Neural progenitor cell (in vitro differentiated cells): ENCODE measurements at regions not wholly inside any gene's neighbourhood (a gene's known extent, or its start where the extent isn't known, plus 50 kb on each side); places are given as distances from the start of the nearest gene placed in this dataset.
"Not testable (repeated sequence)": the region's sequence is repeated elsewhere in the genome, so short reads cannot be mapped to it uniquely, and the experiment has no call there.

Experiments used
- DNase-seq: peaks from one replicate; pipeline ENCODE4 v3.0.0-alpha.2; 2016; ENCODE audit warnings: low spot score
- H2AFZ ChIP-seq: fragments of 200-600 bp; sonication (generic); replicated peaks from 2 replicates; pipeline ENCODE4 v1.6.1; 2016; ENCODE audit warnings: antibody characterized with exemption
- H3F3A ChIP-seq: fragments of 200-600 bp; sonication (generic); 2 replicates; pipeline ENCODE4 v1.6.1; 2016; ENCODE audit warnings: antibody characterized with exemption, low read depth
- H3K27ac ChIP-seq: fragments of 200-600 bp; sonication (generic); 2 replicates; pipeline ENCODE4 v1.5.1; 2016; ENCODE audit warnings: mild to moderate bottlenecking
- H3K27me3 ChIP-seq: fragments of 200-600 bp; sonication (generic); 2 replicates; pipeline ENCODE4 v1.6.1; 2016; ENCODE audit warnings: mild to moderate bottlenecking, moderate library complexity
- H3K36me3 ChIP-seq: fragments of 200-600 bp; sonication (generic); 2 replicates; pipeline ENCODE4 v1.5.1; 2016
- H3K4me1 ChIP-seq: fragments of 200-600 bp; sonication (generic); 2 replicates; pipeline ENCODE4 v1.6.1; 2016; ENCODE audit warnings: mixed run types
- H3K4me2 ChIP-seq: fragments of 200-600 bp; sonication (generic); 2 replicates; pipeline ENCODE4 v1.6.1; 2016
- H3K4me3 ChIP-seq: fragments of 200-600 bp; sonication (generic); 2 replicates; pipeline ENCODE4 v1.5.1; 2016
- H3K79me2 ChIP-seq: fragments of 200-600 bp; sonication (generic); 2 replicates; pipeline ENCODE4 v1.6.1; 2016; ENCODE audit warnings: low read depth
- H3K9ac ChIP-seq: fragments of 200-600 bp; sonication (generic); 2 replicates; pipeline ENCODE4 v1.6.1; 2016
- H3K9me3 ChIP-seq: fragments of 200-600 bp; sonication (generic); 2 replicates; pipeline ENCODE4 v1.5.1; 2016; ENCODE audit warnings: low read depth
- H4K20me1 ChIP-seq: fragments of 200-600 bp; sonication (generic); 2 replicates; pipeline ENCODE4 v1.6.1; 2016; ENCODE audit warnings: low read depth
- H3K27ac Mint-ChIP-seq: 3 replicates; pipeline ENCODE4 v1.8.0; 2021; ENCODE audit warnings: mixed read lengths
- H3K27me3 Mint-ChIP-seq: 2 replicates; pipeline ENCODE4 v1.8.0; 2022; ENCODE audit warnings: low read depth, mild to moderate bottlenecking, inconsistent platforms, moderate library complexity, mixed read lengths; ENCODE audit not compliant: insufficient read depth
- H3K36me3 Mint-ChIP-seq: 3 replicates; pipeline ENCODE4 v1.8.0; 2021; ENCODE audit warnings: mixed read lengths
- H3K4me1 Mint-ChIP-seq: 3 replicates; pipeline ENCODE4 v1.8.0; 2021; ENCODE audit warnings: mixed read lengths
- H3K4me3 Mint-ChIP-seq: 3 replicates; pipeline ENCODE4 v1.8.0; 2021; ENCODE audit warnings: mild to moderate bottlenecking, moderate library complexity, mixed read lengths
- H3K9me3 Mint-ChIP-seq: 3 replicates; pipeline ENCODE4 v1.8.0; 2020; ENCODE audit warnings: mixed read lengths
- CTCF ChIP-seq: fragments of 200-600 bp; sonication (generic); IDR thresholded peaks from 2 replicates; pipeline ENCODE4 v1.5.1; 2017; ENCODE audit warnings: antibody characterized with exemption, mild to moderate bottlenecking
- EZH2 ChIP-seq: fragments of 200-600 bp; sonication (generic); IDR thresholded peaks from 2 replicates; pipeline ENCODE4 v1.6.1; 2017; ENCODE audit warnings: antibody characterized with exemption, mild to moderate bottlenecking, moderate library complexity
- EZH2phosphoT487 ChIP-seq: fragments of 200-600 bp; sonication (generic); IDR thresholded peaks from 2 replicates; pipeline ENCODE4 v1.6.1; 2017; ENCODE audit warnings: antibody characterized with exemption

GRCh38 chr3:152591515-152591914 lies 243.4 kb upstream of the P2RY1 start:
- Histone ChIP-seq H3K9me3 (no peaks in the 10 kb centered on the region), H4K20me1 (no peaks in the 10 kb centered on the region), H3K4me3 (no peak overlapping the region), H2AFZ (no peak overlapping the region), H3K9ac (no peak overlapping the region), H3K4me1 (peaks cover 7% of the 10 kb centered on the region), H3K79me2 (no peaks in the 10 kb centered on the region), H3K4me2 (no peak overlapping the region), H3K27ac (no peak overlapping the region), H3F3A (no peaks in the 10 kb centered on the region), H3K27me3 (no peaks in the 10 kb centered on the region), H3K36me3 (no peaks in the 10 kb centered on the region)
- Mint-ChIP-seq H3K4me1 (peaks cover 8% of the 10 kb centered on the region), H3K27me3 (no peaks in the 10 kb centered on the region), H3K4me3 (no peak overlapping the region), H3K27ac (no peak overlapping the region), H3K9me3 (no peaks in the 10 kb centered on the region), H3K36me3 (no peaks in the 10 kb centered on the region)
- no peak for DNase-seq
- TF ChIP-seq EZH2 (no peak), CTCF (no peak), EZH2phosphoT487 (no peak)

GRCh38 chr3:152593242-152593641 lies 241.7 kb upstream of the P2RY1 start:
- H3K36me3 ChIP-seq: no peaks in the 10 kb centered on the region
- H3K27me3 Mint-ChIP-seq: no peaks in the 10 kb centered on the region
- no peak overlapping the region for H2AFZ ChIP-seq
- H3K4me3 ChIP-seq: no peak overlapping the region
- no peaks in the 10 kb centered on the region for H4K20me1 ChIP-seq
- DNase-seq: no peak
- H3K27me3 ChIP-seq: no peaks in the 10 kb centered on the region
- H3K4me2 ChIP-seq: no peak overlapping the region
- peaks cover 5% of the 10 kb centered on the region for H3K9me3 Mint-ChIP-seq
- no peak overlapping the region for H3K27ac Mint-ChIP-seq
- no peaks in the 10 kb centered on the region for H3F3A ChIP-seq
- no peak overlapping the region for H3K27ac ChIP-seq
- H3K9me3 ChIP-seq: no peaks in the 10 kb centered on the region
- TF ChIP-seq EZH2 (no peak), CTCF (no peak), EZH2phosphoT487 (no peak)
- H3K79me2 ChIP-seq: no peaks in the 10 kb centered on the region
- no peak overlapping the region for H3K9ac ChIP-seq
- H3K4me1 Mint-ChIP-seq: peaks cover 18% of the 10 kb centered on the region
- H3K4me1 ChIP-seq: peaks cover 13% of the 10 kb centered on the region
- no peak overlapping the region for H3K4me3 Mint-ChIP-seq
- H3K36me3 Mint-ChIP-seq: no peaks in the 10 kb centered on the region

GRCh38 chr3:152595975-152596821 lies 238.7 kb upstream of the P2RY1 start:
- Mint-ChIP-seq H3K4me3 (no peak overlapping the region), H3K36me3 (no peaks in the 10 kb centered on the region), H3K9me3 (peaks cover 7% of the 10 kb centered on the region), H3K27ac (peak overlapping the region; percentile 73), H3K27me3 (no peaks in the 10 kb centered on the region), H3K4me1 (peaks cover 18% of the 10 kb centered on the region)
- Histone ChIP-seq H3K27ac (no peak overlapping the region), H3K4me3 (no peak overlapping the region), H3K4me2 (peak overlapping the region; percentile 20), H3K9ac (no peak overlapping the region), H2AFZ (no peak overlapping the region), H4K20me1 (no peaks in the 10 kb centered on the region), H3K4me1 (peaks cover 13% of the 10 kb centered on the region), H3K79me2 (no peaks in the 10 kb centered on the region), H3K9me3 (no peaks in the 10 kb centered on the region), H3K36me3 (no peaks in the 10 kb centered on the region), H3K27me3 (no peaks in the 10 kb centered on the region), H3F3A (no peaks in the 10 kb centered on the region)
- no peak for TF ChIP-seq CTCF
- no peak for TF ChIP-seq EZH2phosphoT487
- no peak for TF ChIP-seq EZH2
- DNase-seq: peak; percentile 16

GRCh38 chr3:152596832-152597231 lies 238.1 kb upstream of the P2RY1 start:
- Mint-ChIP-seq H3K4me1 (peaks cover 18% of the 10 kb centered on the region), H3K27ac (peak overlapping the region; percentile 73)
- not testable (repeated sequence) for H4K20me1 ChIP-seq, H3K4me3 ChIP-seq, H3K36me3 Mint-ChIP-seq, H3K9me3 ChIP-seq, H3K4me2 ChIP-seq, H3K36me3 ChIP-seq, H3K27me3 Mint-ChIP-seq, H3K27ac ChIP-seq, H3K4me3 Mint-ChIP-seq, DNase-seq, H3F3A ChIP-seq, H3K27me3 ChIP-seq, H2AFZ ChIP-seq, H3K9me3 Mint-ChIP-seq, H3K79me2 ChIP-seq, H3K9ac ChIP-seq
- H3K4me1 ChIP-seq: peaks cover 13% of the 10 kb centered on the region
